ENCODE measurements at regions not wholly inside any gene's neighbourhood (a gene's known extent, or its start where the extent isn't known, plus 50 kb on each side); places are given as distances from the start of the nearest gene placed in this dataset.

DNA sequence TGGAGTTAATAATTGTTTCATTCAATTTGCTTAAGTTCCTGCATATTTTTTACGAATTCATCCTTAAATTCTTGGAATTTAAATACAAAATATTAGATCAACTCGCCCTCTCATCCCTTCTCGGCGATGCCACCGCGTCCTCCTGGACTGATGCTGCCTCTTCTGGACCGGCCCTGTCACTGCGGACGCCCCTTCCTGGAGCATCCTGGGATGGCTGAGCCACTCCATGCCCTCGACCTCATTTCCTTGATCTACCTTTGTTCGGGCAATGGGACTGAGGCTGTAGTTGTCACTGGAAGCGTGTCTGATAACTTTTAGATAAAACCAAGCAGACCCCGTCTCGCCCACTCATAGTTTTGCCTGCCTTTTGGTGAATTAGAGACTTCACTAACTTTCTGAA lies 283.7 kb downstream of the TEX29 start:
- TF ChIP-seq, protein P1, sequence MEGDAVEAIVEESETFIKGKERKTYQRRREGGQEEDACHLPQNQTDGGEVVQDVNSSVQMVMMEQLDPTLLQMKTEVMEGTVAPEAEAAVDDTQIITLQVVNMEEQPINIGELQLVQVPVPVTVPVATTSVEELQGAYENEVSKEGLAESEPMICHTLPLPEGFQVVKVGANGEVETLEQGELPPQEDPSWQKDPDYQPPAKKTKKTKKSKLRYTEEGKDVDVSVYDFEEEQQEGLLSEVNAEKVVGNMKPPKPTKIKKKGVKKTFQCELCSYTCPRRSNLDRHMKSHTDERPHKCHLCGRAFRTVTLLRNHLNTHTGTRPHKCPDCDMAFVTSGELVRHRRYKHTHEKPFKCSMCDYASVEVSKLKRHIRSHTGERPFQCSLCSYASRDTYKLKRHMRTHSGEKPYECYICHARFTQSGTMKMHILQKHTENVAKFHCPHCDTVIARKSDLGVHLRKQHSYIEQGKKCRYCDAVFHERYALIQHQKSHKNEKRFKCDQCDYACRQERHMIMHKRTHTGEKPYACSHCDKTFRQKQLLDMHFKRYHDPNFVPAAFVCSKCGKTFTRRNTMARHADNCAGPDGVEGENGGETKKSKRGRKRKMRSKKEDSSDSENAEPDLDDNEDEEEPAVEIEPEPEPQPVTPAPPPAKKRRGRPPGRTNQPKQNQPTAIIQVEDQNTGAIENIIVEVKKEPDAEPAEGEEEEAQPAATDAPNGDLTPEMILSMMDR (IDR thresholded peaks at IDR 0.05) = no peak
- TF ChIP-seq POLR2A (IDR thresholded peaks at IDR 0.05) = no peak

All from body of pancreas (tissue), 4 donors.